Astrocyte (in vitro differentiated cells and primary cell): ENCODE measurements at regions not wholly inside any gene's neighbourhood (a gene's known extent, or its start where the extent isn't known, plus 50 kb on each side); places are given as distances from the start of the nearest gene placed in this dataset.

Experiments
- DNase-seq: peaks from one replicate; pipeline ENCODE4 v3.0.0-alpha.2; 2010; ENCODE audit warnings: low read depth
- FAIRE-seq: peaks from 2 replicates; lab custom pipeline; 2011; peaks lifted over from hg19 to GRCh38; lab: Jason Lieb, UNC
- H2AFZ ChIP-seq: 2 replicates; pipeline ENCODE4 v1.6.0; 2012; ENCODE audit warnings: low read depth, low read length, inconsistent platforms
- H3K27ac ChIP-seq: 2 replicates; pipeline ENCODE4 v1.5.1; 2011; ENCODE audit warnings: low read depth, low read length, inconsistent platforms
- H3K27me3 ChIP-seq: 2 replicates; pipeline ENCODE4 v1.6.0; 2011; ENCODE audit warnings: low read length, inconsistent platforms; ENCODE audit not compliant: insufficient read depth
- H3K36me3 ChIP-seq: 2 replicates; pipeline ENCODE4 v1.5.1; 2011; ENCODE audit warnings: low read length, inconsistent platforms; ENCODE audit not compliant: insufficient read depth
- H3K4me1 ChIP-seq: 2 replicates; pipeline ENCODE4 v1.5.1; 2011; ENCODE audit warnings: low read length, inconsistent platforms; ENCODE audit not compliant: insufficient read depth
- H3K4me2 ChIP-seq: 2 replicates; pipeline ENCODE4 v1.6.0; 2012; ENCODE audit warnings: low read length, inconsistent platforms
- H3K4me3 ChIP-seq: 2 replicates; pipeline ENCODE4 v1.5.1; 2011; ENCODE audit warnings: low read depth, mild to moderate bottlenecking, low read length, inconsistent platforms; ENCODE audit not compliant: insufficient read depth
- H3K79me2 ChIP-seq: 2 replicates; pipeline ENCODE4 v1.6.0; 2012; ENCODE audit warnings: mild to moderate bottlenecking, low read length, inconsistent platforms; ENCODE audit not compliant: insufficient read depth
- H3K9ac ChIP-seq: 2 replicates; pipeline ENCODE4 v1.6.0; 2012; ENCODE audit warnings: mild to moderate bottlenecking, low read length, inconsistent platforms
- H3K9me3 ChIP-seq: 2 replicates; pipeline ENCODE4 v1.5.1; 2012; ENCODE audit warnings: low read depth, mild to moderate bottlenecking, low read length, inconsistent platforms; ENCODE audit not compliant: insufficient read depth
- H4K20me1 ChIP-seq: 2 replicates; pipeline ENCODE4 v1.6.0; 2012; ENCODE audit warnings: low read length, inconsistent platforms; ENCODE audit not compliant: insufficient read depth
- H3K27ac Mint-ChIP-seq: one replicate; pipeline ENCODE4 v1.8.0; 2021; ENCODE audit warnings: mild to moderate bottlenecking, mixed read lengths; ENCODE audit not compliant: unreplicated experiment
- H3K27me3 Mint-ChIP-seq: one replicate; pipeline ENCODE4 v1.8.0; 2021; ENCODE audit warnings: low read depth, mixed read lengths; ENCODE audit not compliant: unreplicated experiment
- H3K36me3 Mint-ChIP-seq: one replicate; pipeline ENCODE4 v1.8.0; 2021; ENCODE audit warnings: low read depth, mixed read lengths; ENCODE audit not compliant: unreplicated experiment
- H3K4me1 Mint-ChIP-seq: one replicate; pipeline ENCODE4 v1.8.0; 2021; ENCODE audit warnings: low read depth, mixed read lengths; ENCODE audit not compliant: unreplicated experiment
- H3K4me3 Mint-ChIP-seq: one replicate; pipeline ENCODE4 v1.8.0; 2021; ENCODE audit warnings: mild to moderate bottlenecking, moderate library complexity, mixed read lengths; ENCODE audit not compliant: unreplicated experiment
- H3K9me3 Mint-ChIP-seq: one replicate; pipeline ENCODE4 v1.8.0; 2021; ENCODE audit warnings: mild to moderate bottlenecking, mixed read lengths; ENCODE audit not compliant: unreplicated experiment
- CTCF ChIP-seq: IDR thresholded peaks from 2 replicates; pipeline ENCODE4 v1.5.1; 2011; ENCODE audit warnings: low read depth, mild to moderate bottlenecking, inconsistent platforms, low read length, moderate library complexity; ENCODE audit not compliant: insufficient read depth
- EZH2 ChIP-seq: IDR thresholded peaks from 2 replicates; pipeline ENCODE4 v1.6.1; 2012; ENCODE audit warnings: mild to moderate bottlenecking, low read length, inconsistent platforms; ENCODE audit not compliant: insufficient read depth

DNA sequence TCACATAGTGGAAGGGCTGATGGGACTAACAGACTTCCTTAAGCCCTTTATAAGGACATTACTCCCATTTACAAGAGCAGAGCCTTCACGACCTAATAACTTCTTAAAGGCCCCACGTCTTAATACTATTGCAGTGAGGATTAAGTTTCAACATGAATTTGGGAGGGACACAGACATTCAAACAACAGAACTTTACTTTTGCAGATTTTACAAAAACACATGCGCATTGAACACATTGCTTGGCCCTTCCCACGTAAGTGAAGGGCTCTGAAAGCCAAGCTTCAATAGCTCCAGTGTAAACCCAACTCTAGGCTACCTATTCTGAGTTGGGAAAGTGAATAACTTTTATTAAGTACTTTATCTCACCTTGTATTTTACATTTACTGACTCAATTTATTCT, 53.8 kb upstream of the DNAH5 start:
- H3K27ac Mint-ChIP-seq = no peak overlapping the region
- Histone ChIP-seq H3K27ac (no peak overlapping the region), H3K4me2 (no peak overlapping the region), H4K20me1 (no peaks in the 10 kb centered on the region), H3K36me3 (no peaks in the 10 kb centered on the region), H3K4me1 (no peaks in the 10 kb centered on the region), H3K79me2 (no peaks in the 10 kb centered on the region), H3K9me3 (peaks cover 4% of the 10 kb centered on the region), H3K9ac (no peak overlapping the region), H3K27me3 (no peaks in the 10 kb centered on the region), H3K4me3 (no peak overlapping the region), H2AFZ (no peak overlapping the region)
- no peaks in the 10 kb centered on the region for H3K27me3 Mint-ChIP-seq
- H3K4me3 Mint-ChIP-seq = no peak overlapping the region
- H3K36me3 Mint-ChIP-seq = peaks cover 4% of the 10 kb centered on the region
- no peak for FAIRE-seq
- H3K9me3 Mint-ChIP-seq = peaks cover 18% of the 10 kb centered on the region
- TF ChIP-seq EZH2 = no peak
- no peak for TF ChIP-seq CTCF
- no peak for DNase-seq
- peaks cover 15% of the 10 kb centered on the region for H3K4me1 Mint-ChIP-seq

DNA sequence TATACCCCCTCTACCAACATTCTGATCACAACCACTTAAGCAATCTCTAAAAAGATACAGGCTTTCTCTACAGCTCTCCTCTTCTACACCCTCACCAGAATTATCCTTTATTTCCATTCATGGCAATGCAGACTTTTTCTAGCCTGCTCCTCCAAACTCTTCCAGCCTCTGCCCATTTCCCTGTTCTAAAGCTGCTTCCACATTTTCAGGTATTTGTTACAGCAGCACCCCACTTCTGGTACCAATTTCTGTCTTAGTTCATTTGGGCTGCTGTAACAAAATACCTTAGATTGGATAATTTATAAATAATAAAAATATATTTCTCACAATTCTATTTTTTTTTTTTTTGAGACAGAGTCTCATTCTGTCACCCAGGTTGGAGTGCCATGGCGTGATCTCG, 53.0 kb upstream of the DNAH5 start:
- H3K4me1 Mint-ChIP-seq = peaks cover 15% of the 10 kb centered on the region
- Histone ChIP-seq H4K20me1 (no peaks in the 10 kb centered on the region), H3K4me1 (no peaks in the 10 kb centered on the region), H3K9me3 (peaks cover 4% of the 10 kb centered on the region), H3K27me3 (no peaks in the 10 kb centered on the region), H2AFZ (no peak overlapping the region), H3K4me3 (no peak overlapping the region), H3K9ac (no peak overlapping the region), H3K4me2 (no peak overlapping the region), H3K79me2 (no peaks in the 10 kb centered on the region), H3K36me3 (no peaks in the 10 kb centered on the region), H3K27ac (no peak overlapping the region)
- peaks cover 18% of the 10 kb centered on the region for H3K9me3 Mint-ChIP-seq
- H3K27ac Mint-ChIP-seq = no peak overlapping the region
- FAIRE-seq = no peak
- no peak for TF ChIP-seq CTCF
- no peak for TF ChIP-seq EZH2
- no peaks in the 10 kb centered on the region for H3K27me3 Mint-ChIP-seq
- H3K4me3 Mint-ChIP-seq = no peak overlapping the region
- H3K36me3 Mint-ChIP-seq = peaks cover 4% of the 10 kb centered on the region
- no peak for DNase-seq

- H3K27me3 Mint-ChIP-seq = no peaks in the 10 kb centered on the region
- H3K9me3 Mint-ChIP-seq = peaks cover 12% of the 10 kb centered on the region
- no peak overlapping the region for H3K4me2 ChIP-seq
- TF ChIP-seq CTCF (no peak), EZH2 (no peak)
- H3K36me3 ChIP-seq = no peaks in the 10 kb centered on the region
- H3K79me2 ChIP-seq = no peaks in the 10 kb centered on the region
- no peaks in the 10 kb centered on the region for H3K27me3 ChIP-seq
- H3K27ac Mint-ChIP-seq = no peak overlapping the region
- peaks cover 17% of the 10 kb centered on the region for H3K4me1 Mint-ChIP-seq
- H3K4me3 Mint-ChIP-seq = no peak overlapping the region
- H3K27ac ChIP-seq = no peak overlapping the region
- no peaks in the 10 kb centered on the region for H3K4me1 ChIP-seq
- H3K36me3 Mint-ChIP-seq = peaks cover under 1% of the 10 kb centered on the region
- no peak overlapping the region for H2AFZ ChIP-seq
- FAIRE-seq = no peak
- H4K20me1 ChIP-seq = no peaks in the 10 kb centered on the region
- H3K9ac ChIP-seq = no peak overlapping the region
- H3K9me3 ChIP-seq = peaks cover 4% of the 10 kb centered on the region
- no peak overlapping the region for H3K4me3 ChIP-seq
- DNase-seq = no peak
Measured at GRCh38 chr5:13994621-13995253, 50.2 kb upstream of the DNAH5 start.
